ENCODE measurements at regions not wholly inside any gene's neighbourhood (a gene's known extent, or its start where the extent isn't known, plus 50 kb on each side); places are given as distances from the start of the nearest gene placed in this dataset.
A peak's percentile ranks its signal among the peaks of the same experiment; 100 is the strongest.

- H3K4me1 ChIP-seq (ENCODE audit: insufficient read depth, low read length), result peaks cover 90% of the 10 kb centered on the region
- ATAC-seq (ENCODE audit: poor library complexity) (no peak), DNase-seq (no peak)
- Mint-ChIP-seq H3K4me1 (ENCODE audit: low read depth) (peaks cover 90% of the 10 kb centered on the region), H3K27ac (peak overlapping the region; percentile 93), H3K9me3 (no peaks in the 10 kb centered on the region), H3K27me3 (no peaks in the 10 kb centered on the region), H3K36me3 (ENCODE audit: low read depth) (peaks cover 48% of the 10 kb centered on the region), H3K4me3 (peak overlapping the region; percentile 89)
- H3K9me3 ChIP-seq (ENCODE audit: control insufficient read depth in 1 of 2, insufficient read depth in 1 of 2, low read length in 2 of 2), result no peaks in the 10 kb centered on the region
- no peak overlapping the region for H3K4me3 ChIP-seq (ENCODE audit: low read length)
- ChIA-PET POLR2A (interaction anchor here (0.9 to 29.0 kb wide), 7 partner anchors 4 to 48 kb away, joined by 4 to 681 read pairs (median 21); no protein-coding TSS in a partner anchor), CTCF (interaction anchor here (0.9 to 1.4 kb wide), 2 partner anchors 12 to 16 kb away, joined by 3 read pairs; no protein-coding TSS in a partner anchor)
- TF ChIP-seq CTCF (IDR thresholded peaks at IDR 0.05), result no peak
- no peaks in the 10 kb centered on the region for H3K27me3 ChIP-seq (ENCODE audit: control insufficient read depth in 1 of 2, insufficient read depth in 2 of 2, low read length in 2 of 2)
- H3K27ac ChIP-seq (ENCODE audit: low read depth in 1 of 2, low read length in 2 of 2), result peak overlapping the region in 1 of 2 donors; percentile 98
- H3K36me3 ChIP-seq (ENCODE audit: insufficient read depth, low read length), result peaks cover 9% of the 10 kb centered on the region
- intact Hi-C loops (cut with DNase I, micrococcal nuclease), result loop anchor here in 1 of 2 experiments (10.0 kb wide), 1 partner anchor 688 kb away; the partner anchor contains the start of gene TMC8
Measured at GRCh38 chr17:77446940-77447634, 306.3 kb downstream of the SEC14L1 start.

DNA sequence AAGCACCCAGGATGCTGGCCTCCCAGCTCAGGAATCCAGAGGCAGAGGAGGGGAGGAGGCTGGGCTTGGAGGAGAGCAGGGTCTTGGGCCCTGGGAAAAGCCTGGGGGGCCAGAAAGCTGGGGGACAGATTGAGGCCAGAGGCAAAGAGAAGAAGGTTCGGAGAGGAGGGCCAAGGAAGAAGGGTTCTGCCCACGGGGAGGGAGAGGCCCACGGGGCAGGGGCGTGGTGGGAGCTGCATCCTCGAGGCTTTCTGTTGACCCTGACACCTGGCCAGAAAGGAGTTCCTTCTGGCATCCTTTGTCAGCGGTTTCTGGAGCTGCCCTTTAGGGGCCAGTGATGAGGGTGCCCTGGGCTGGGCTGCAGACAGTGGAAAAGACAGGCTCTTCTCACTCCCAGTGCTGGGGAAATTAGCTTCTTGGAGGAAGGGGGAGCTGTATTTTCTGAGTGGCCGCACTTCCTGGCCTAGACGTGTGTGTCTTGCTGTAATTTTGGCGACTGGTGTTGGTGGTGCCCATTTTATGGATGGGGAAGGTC lies 308.7 kb downstream of the SEC14L1 start:
- peaks cover 85% of the 10 kb centered on the region for H3K4me1 ChIP-seq (ENCODE audit: insufficient read depth, low read length)
- H3K36me3 ChIP-seq (ENCODE audit: insufficient read depth, low read length), result peaks cover 9% of the 10 kb centered on the region
- no peak for TF ChIP-seq CTCF (IDR thresholded peaks at IDR 0.05)
- H3K9me3 ChIP-seq (ENCODE audit: control insufficient read depth in 1 of 2, insufficient read depth in 1 of 2, low read length in 2 of 2), result no peaks in the 10 kb centered on the region
- H3K27me3 ChIP-seq (ENCODE audit: control insufficient read depth in 1 of 2, insufficient read depth in 2 of 2, low read length in 2 of 2), result no peaks in the 10 kb centered on the region
- H3K27ac Mint-ChIP-seq, result peak overlapping the region; percentile 93
- peak overlapping the region; percentile 94 for H3K4me3 ChIP-seq (ENCODE audit: low read length)
- H3K27ac ChIP-seq (ENCODE audit: low read depth in 1 of 2, low read length in 2 of 2), result peak overlapping the region; percentile 63 to 90
- peaks cover 71% of the 10 kb centered on the region for H3K36me3 Mint-ChIP-seq (ENCODE audit: low read depth)
- DNase-seq (no peak), ATAC-seq (ENCODE audit: poor library complexity) (no peak)
- ChIA-PET CTCF (interaction anchor here (1.2 to 3.7 kb wide), 4 partner anchors 9 to 118 kb away, joined by 3 to 17 read pairs (median 6); no protein-coding TSS in a partner anchor), POLR2A (interaction anchor here (0.5 to 29.0 kb wide), 9 partner anchors 12 to 1662 kb away, joined by 3 to 681 read pairs (median 7); partner anchors contain the start of gene TNRC6C)
- H3K27me3 Mint-ChIP-seq, result no peaks in the 10 kb centered on the region
- intact Hi-C loops (cut with DNase I, micrococcal nuclease), result loop anchor here in 1 of 2 experiments (10.0 kb wide), 1 partner anchor 685 kb away; the partner anchor contains the start of gene TMC8
- H3K9me3 Mint-ChIP-seq, result no peaks in the 10 kb centered on the region
- peaks cover 76% of the 10 kb centered on the region for H3K4me1 Mint-ChIP-seq (ENCODE audit: low read depth)
- peak overlapping the region; percentile 98 for H3K4me3 Mint-ChIP-seq

DNA sequence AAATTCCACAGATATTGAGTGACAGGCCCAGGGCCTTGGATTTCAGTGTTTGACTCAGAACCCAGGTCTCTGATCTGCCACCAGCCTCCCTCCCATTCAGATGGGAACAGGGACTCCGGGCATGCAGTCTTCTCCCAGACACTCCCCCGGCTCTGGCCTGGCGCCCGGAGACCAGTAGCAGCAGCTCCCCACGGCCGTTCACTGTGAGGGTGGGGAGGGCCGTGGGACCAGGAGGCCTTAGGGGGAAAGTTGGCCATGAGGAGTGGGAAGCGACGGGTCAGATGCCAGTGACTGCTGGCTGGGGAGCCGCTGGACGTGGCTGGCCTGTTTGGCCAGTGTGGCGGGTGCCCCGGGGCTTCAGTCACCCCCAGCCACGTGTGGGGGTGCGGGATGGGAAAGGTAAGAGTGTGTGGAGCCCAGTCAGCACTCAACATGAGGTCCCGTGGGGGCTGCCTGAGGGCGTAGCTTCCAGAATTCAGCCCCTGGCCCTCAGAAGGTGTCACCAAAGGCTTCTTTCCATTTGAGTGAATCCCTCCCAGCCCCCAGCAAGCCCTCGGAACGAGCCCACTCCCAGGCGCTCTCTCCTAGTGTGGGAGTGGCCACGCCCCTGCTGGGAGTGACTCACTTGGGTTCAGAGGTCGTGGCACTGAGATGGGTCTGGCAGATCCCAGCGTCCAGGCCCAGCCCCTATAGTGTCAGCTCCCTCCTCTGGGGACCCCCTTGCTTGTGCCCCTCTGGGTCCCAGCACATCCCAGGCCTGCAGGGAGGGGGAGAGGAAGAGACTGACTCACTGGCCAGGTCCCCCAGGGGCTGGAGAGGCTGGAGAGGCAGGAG lies 309.4 kb downstream of the SEC14L1 start:
- H3K4me1 ChIP-seq (ENCODE audit: insufficient read depth, low read length), result peaks cover 84% of the 10 kb centered on the region
- no peak for TF ChIP-seq CTCF (IDR thresholded peaks at IDR 0.05)
- H3K9me3 ChIP-seq (ENCODE audit: control insufficient read depth in 1 of 2, insufficient read depth in 1 of 2, low read length in 2 of 2), result no peaks in the 10 kb centered on the region
- DNase-seq (peak in 3 of 14 experiments; percentile 59 to 70 (median 62)), ATAC-seq (ENCODE audit: poor library complexity) (no peak)
- Mint-ChIP-seq H3K9me3 (no peaks in the 10 kb centered on the region), H3K4me1 (ENCODE audit: low read depth) (peaks cover 69% of the 10 kb centered on the region), H3K4me3 (peak overlapping the region; percentile 98), H3K27ac (peak overlapping the region; percentile 93), H3K27me3 (no peaks in the 10 kb centered on the region), H3K36me3 (ENCODE audit: low read depth) (peaks cover 72% of the 10 kb centered on the region)
- H3K4me3 ChIP-seq (ENCODE audit: low read length), result peak overlapping the region; percentile 94
- intact Hi-C loops (cut with DNase I, micrococcal nuclease), result loop anchor here in 1 of 2 experiments (10.0 kb wide), 1 partner anchor 685 kb away; the partner anchor contains the start of gene TMC8
- H3K27me3 ChIP-seq (ENCODE audit: control insufficient read depth in 1 of 2, insufficient read depth in 2 of 2, low read length in 2 of 2), result no peaks in the 10 kb centered on the region
- peaks cover 9% of the 10 kb centered on the region for H3K36me3 ChIP-seq (ENCODE audit: insufficient read depth, low read length)
- ChIA-PET POLR2A (interaction anchor here (0.7 to 29.0 kb wide), 19 partner anchors 11 to 680 kb away, joined by 3 to 681 read pairs (median 7); partner anchors contain the start of genes TMC8 and TNRC6C), CTCF (interaction anchor here (1.1 to 3.7 kb wide), 6 partner anchors 9 to 119 kb away, joined by 3 to 17 read pairs (median 3); no protein-coding TSS in a partner anchor)
- peak overlapping the region; percentile 63 to 90 for H3K27ac ChIP-seq (ENCODE audit: low read depth in 1 of 2, low read length in 2 of 2)
